Retina (tissue), 1 donor: ENCODE measurements at regions not wholly inside any gene's neighbourhood (a gene's known extent, or its start where the extent isn't known, plus 50 kb on each side); places are given as distances from the start of the nearest gene placed in this dataset.
"Not testable (repeated sequence)": the region's sequence is repeated elsewhere in the genome, so short reads cannot be mapped to it uniquely, and the experiment has no call there.

Source experiments
- DNase-seq: peaks from one replicate; pipeline ENCODE4 v3.0.0-alpha.2; 2016

DNA sequence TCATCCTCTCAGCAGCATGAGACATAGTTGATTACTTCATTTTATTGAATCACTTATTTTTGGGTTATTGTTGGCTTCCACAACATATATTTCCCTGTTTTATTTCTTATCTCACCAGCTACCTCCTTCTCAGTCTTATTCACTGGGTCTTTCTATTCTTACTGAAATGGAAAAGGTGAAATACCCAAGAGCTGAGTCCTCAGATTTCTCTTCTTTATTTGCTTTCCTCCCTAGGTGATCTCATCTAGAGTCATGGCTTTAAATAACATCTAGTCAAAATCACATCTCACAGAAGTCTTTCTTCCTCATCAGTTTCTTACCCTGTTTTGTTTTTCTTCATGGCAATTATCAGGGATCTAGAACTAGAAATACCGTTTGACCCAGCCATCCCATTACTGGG is 105.0 kb upstream of the RBBP8 start:
- no peak for DNase-seq

DNA sequence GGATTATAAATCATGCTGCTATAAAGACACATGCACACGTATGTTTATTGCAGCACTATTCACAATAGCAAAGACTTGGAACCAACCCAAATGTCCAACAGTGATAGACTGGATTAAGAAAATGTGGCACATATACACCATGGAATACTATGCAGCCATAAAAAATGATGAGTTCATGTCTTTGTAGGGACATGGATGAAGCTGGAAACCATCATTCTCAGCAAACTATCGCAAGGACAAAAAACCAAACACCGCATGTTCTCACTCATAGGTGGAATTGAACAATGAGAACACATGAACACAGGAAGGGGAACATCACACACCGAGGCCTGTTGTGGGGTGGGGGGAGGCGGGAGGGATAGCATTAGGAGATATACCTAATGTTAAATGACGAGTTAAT is 104.5 kb upstream of the RBBP8 start:
- DNase-seq: not testable (repeated sequence)

DNA sequence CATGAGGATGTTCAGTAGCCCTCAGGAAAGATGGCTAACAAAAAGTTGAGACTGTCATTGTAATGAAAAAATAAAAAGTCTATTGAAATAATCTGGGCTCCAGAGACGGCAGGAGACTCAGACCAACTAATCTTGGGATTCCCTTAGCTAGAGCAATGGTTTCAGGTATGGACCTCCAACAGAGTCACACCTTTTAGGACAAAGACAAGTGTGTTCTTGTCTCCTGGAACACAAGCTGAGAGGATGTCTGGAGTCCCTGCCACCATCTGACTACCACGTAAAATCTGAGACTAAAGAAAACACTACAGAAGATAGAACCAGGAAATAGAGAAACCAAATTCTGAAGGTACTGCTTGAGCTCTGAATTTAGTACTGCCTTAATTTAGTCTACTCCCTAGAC is 103.3 kb upstream of the RBBP8 start:
- no peak for DNase-seq

DNA sequence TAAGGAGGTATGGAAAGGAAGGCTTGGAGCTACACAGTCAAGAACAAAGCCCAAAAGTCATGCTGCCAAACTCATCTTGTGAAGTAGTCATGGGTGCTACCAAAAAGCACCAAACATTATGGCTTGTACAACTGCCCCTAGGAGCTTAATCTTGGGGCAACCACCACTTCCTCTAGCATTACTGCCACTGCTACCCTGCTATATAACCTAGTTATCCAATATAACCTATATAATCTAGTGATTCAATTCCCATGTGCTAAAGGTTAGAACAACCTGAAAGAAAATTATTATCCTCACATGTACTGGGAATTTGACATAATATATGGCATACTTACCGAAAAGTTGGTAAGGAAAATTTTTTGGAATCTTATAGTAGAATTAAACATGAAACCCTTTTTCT is 102.6 kb upstream of the RBBP8 start:
- DNase-seq: no peak

DNA sequence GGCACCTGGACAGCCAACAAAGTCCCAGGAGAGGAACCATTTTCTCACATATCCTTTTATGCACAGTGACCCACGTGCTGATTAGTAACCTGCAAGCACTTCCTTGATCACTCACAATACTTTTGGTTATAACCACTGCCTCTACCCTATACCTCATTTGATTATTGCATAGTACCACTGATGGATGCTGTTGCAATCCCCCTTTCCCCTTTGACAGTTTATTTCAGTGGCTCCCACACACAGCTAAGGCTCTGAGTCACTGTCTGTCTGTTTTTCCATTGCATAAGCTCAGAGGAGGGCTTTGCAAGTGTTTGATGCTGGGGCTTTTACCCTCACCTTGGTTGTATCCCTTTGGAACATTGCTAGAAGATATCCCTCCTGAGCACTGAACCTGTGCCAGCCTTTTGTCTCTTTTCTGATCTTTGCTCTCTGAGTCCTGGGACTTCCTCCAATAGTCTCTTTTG is 101.7 kb upstream of the RBBP8 start:
- no peak for DNase-seq

DNA sequence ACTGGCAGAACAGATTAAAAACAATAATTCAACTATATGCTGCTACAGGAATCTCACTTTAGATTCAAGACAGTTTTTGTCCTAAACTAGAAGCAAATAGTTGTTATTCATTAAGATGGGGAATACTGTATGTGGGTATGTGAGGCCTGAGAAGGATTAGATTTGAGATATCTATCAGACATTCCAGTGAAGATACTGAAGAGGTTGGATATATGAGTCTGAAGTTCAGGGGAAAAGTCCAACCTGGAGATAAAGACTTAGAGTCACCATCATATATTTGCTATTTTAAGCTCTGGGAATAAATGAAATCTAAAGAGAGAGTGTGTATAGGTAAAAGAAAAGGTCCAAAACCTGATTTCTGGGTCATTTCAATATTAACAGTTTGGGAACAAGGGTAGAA is 96.2 kb upstream of the RBBP8 start:
- DNase-seq: no peak

DNA sequence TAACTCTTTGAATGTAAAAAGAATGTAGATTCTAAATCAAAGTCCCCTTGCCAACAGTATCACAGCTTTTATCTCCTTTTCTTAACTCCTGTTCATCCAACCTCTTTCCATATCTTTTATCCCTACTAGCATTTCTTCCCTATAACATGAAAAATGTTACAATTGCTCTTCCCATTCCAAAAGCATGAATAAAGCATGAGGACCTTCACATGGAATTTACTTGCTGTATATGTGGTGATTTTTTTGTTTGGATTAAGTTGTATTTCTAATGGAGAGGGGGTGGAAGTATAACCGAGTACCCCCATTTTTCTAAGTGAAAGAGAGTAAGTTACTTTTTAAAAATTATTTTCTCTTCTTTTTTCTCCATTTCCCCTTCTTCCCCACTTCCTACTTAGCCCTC is 94.9 kb upstream of the RBBP8 start:
- DNase-seq: no peak

DNA sequence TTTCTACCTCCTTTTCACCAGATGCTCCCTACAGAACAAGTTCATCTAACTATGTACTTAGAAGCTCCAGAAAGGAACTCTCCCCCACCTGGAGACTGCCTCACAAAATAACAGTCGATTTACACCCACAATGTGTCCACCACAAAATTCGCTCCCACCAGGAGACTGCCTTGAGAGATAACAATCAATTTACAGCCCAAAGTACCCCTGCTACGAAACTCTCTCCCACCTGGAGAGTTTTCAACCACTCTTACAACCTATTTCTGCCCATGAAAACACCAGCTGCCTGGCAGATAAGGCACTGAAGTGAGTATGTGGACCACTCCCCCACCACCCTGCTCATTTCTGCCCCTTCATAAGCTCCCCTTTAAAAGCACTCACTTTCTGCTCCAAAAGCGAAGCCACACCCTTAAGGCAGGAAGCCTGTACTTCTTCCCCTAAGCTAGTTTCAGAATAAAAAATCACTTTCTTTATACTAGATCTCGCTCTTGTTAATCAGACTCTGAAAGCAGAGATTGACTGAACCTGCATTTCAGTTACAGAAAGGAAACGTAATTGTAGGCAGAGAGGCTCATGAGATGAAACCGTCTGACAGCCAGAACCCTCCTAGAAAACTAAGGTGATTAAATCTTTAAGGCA is 94.4 kb upstream of the RBBP8 start:
- DNase-seq: no peak

DNA sequence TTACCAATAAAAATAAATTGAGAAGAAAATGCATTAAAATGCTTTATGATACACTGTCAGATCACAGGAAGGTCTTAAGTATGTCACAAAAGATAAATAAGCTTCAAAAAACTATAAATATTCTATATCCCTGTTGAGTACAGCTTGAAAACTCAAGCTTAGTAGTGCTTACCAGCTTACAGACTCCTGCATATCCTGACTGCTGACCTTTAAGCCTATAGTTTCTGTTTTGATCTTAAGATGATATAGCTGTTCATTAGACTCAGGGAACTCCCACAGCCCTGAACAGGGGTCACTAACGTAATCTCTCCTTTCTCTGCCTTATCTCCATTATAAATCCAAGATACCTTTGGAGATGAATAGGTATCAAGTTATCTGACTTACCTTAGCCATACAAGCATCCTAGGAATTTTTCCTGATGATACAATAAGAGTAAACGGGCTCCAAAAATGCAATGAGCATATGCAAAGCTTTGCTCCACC is 93.7 kb upstream of the RBBP8 start:
- DNase-seq: no peak

DNA sequence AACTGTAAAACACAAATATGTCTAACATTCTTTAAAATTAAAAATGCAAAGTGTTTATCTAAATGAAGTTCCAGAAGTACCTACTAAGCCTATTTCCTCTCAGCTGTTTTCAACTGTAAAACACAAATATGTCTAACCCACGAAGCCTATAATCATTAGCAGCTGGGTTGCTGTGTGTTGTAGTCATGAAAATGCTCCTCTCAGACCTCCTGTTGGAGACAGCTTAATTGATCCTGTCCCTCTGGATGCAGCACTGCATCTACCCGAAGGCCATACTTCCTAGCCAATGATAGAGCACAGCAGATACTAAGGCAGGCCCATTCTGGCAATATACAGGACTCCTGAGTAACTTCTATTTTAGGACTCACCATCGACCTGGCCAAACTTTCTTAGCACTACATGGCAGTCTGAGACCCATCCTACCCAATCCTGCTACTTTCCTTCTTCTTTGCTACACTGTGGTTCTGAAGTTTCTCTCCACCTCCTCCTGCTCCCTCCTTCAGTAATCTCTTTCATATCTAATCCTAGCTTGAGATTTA is 92.5 kb upstream of the RBBP8 start:
- DNase-seq: no peak

DNA sequence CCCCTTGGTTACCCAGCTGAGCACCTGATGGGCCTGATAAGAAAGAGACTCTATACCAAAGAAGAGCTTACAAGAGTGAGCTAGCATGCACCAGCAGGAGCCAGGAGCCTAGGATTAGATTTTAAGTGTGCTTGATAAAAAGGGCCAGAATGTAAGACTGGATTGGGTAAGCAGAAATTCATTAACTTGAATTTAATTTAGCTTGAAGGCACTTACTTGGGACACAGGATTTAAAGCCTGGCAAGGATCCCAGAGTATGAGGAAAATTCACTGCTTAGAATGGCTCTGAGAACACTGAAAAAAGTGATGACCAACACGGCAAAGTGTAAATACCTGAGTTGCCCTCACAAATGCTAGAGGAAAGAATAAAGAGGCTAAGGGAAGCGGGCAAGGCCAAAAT is 91.3 kb upstream of the RBBP8 start:
- DNase-seq: no peak

DNA sequence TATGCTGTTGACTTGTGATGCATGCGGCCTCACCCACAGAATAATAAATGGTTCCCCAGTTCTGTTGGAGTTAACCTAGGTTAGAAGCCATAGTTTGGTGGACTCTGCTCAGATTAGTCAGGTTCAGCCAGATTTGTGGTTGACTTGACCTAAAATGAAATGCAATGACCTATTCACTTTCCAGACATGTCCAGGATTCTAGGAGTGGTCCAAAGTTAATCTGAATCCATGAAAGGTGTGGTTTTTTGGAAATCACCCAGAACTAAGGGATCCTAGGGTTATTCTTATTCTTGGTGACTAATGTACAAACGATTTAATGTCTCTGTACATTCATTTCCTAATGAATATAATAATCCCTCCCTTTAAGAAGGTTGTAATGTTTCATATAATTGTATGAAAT is 88.9 kb upstream of the RBBP8 start:
- no peak for DNase-seq

DNA sequence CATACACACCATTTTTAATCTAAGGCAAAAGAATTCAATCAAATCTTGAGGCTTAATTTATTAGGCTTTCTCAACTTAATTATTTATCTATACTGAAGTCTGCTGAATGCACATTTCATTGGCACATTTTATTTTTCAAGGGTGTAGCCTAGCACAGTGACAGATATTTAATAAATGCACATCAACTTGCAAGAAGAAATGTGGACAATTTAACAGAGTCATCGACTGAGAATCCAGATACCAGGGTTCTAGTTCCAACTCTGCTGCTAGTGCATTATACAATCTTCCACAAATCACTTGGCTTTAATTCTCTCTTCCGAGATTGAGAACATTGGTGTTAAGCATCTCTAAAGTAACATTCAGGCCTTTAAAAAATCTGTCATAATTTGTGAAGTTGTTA is 88.5 kb upstream of the RBBP8 start:
- no peak for DNase-seq

DNA sequence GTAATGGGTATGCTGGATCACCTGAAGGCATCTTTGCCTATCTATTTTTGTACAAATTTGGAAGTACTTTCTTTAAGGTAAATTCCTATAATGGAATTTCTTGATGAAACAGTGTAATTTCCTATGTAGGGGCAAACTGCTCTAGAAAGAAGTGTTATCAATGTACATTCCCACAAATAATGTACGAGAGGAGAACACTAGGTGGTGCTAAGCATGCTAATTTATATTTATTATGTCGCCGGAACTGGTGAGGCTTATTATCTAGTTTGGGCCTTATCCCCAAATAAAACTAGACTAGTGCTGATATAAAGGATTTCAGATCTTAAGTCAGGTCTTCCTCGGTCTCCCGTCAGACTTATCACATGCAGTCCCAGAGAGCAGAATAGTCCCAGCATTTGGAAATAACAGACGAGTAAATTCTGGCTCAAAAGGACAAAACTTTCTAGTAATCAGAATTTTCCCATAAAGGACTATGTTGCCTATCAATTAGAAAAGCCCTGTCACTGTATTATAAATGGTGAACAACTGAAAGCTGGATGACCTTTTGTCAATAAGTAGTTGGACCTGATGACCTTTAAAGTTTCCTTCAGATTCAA is 86.9 kb upstream of the RBBP8 start:
- DNase-seq: no peak

DNA sequence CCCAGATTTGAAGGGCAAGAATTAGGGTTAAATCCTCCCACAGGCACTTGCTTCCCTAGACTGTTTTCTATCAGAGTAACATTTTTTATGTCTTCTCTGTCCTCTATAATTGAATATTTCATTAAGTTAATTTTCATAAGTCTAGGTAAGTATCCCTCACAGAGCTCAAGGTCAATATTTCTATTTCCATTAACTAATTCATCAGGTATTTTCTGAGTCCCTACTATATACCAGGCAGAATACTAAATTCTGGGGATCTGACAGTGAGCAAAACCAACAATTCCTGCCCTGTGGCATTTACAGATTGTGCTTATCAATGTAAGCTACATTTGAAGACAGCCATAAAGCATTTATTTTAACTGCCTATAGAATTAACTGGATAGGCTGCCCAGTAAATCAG is 86.4 kb upstream of the RBBP8 start:
- no peak for DNase-seq

DNA sequence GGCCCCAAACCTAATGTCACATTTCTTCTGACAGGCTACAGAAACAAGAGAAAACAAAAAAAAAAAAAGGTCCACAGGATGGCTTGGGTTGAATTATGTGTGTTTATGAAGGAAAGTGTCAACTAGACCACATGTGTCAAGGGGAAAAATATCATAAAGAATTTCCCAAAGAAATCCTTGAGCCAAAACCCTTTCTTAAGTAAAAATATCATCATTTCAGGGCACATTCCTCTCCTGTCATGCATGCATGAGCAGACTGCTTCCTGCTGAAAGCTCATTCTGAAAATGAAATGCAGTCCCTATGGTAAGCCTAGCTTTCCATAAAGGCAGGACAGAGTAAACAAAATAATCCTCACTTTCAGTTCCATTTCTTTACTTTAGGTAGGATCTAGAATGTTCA is 85.7 kb upstream of the RBBP8 start:
- no peak for DNase-seq

DNA sequence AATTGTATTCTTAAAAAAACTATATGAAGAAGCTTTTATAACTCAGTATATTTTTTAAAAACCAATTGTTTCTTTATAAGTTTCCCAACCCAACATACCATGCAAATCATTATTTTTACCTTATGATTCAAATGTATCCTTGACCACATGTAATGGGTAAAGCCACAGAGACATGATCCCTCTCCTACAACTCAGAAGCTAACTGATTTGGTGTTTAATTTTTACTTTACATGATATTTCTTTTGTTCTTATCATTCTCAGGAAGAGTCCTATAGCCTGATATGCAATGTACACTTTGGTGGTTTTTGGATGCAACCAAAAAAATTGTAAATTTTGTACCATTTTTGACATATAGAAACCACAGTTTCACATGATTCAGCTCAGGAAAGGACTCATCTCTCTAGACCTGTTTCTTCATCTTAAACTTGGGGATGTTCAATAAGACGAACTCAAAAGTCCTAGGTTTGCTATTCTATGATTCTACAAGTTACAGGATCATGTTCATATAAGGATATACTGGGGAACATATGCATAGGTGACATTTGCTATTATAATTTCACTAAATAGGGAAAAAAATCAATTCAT is 85.2 kb upstream of the RBBP8 start:
- DNase-seq: no peak

DNA sequence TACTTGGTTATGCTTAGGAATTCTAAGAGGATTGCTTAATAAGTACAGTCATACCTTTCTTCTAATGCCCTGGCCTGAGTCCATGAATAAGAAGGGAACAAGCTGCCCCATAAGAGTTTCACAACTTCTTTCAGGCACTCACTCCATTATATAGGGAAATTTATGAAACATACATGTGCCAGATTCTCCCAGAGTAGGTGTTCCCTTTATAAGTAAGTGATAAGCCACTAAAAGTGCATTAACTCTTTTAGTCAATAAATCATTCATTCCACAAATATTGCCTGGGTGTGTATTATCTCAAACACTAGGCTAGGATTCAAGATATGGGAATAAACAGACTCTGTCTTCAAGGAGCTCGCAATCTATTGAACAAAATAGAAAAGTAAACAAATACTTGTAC is 84.5 kb upstream of the RBBP8 start:
- no peak for DNase-seq

DNA sequence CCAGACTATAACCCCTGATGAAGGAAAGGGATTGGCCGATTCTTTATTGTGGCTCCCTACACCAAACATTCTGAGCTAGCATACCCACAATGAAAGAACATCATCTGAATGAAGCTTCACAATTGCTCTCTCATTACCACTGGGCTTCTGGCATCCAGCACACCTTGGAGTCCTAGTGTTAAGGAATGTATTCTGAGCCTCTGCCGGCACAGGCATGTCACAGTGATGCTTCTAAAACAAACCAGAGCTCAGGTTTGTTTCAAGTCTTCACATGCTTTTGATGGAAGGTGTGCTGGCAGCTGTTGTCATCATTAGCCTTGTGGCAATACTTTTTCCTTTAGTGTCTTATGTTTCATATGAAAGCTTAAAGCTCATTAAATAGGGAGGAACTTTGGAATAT is 76.3 kb upstream of the RBBP8 start:
- DNase-seq: no peak

DNA sequence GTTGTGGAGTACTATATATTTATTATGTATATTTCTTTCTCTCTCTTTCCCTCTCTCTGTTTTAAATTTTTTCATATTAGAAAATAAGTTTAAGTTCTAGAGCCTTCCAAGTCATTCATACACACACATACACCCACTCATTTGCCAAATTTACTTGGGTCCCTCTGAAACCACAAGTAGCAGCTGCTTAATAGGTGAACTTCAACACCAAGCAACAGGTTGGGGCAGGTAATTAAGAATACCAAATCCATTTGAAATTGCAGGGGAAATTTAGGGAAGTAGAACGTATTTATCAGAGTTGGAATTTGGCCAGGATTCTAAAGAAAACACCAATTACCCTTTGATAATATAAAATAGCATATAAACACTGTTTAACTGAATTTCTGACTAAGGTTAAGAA is 75.0 kb upstream of the RBBP8 start:
- no peak for DNase-seq

DNA sequence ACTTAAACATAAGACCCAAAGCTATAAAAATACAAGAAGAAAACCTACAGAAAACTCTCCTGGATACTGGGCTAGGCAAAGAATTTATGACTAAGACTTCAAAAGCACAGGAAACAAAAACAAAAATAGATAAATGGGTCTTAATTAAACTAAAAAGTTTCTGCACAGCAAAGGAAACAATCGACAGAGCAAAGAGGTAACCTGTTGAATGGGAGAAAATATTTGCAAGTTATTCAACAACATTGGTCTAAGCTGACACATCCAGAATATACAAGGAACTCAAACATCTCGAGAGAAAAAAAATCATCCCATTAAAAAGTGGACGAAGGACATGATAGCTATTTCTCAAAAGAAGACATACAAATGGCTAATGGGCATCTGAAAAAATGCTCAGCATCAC is 72.3 kb upstream of the RBBP8 start:
- DNase-seq: no peak

DNA sequence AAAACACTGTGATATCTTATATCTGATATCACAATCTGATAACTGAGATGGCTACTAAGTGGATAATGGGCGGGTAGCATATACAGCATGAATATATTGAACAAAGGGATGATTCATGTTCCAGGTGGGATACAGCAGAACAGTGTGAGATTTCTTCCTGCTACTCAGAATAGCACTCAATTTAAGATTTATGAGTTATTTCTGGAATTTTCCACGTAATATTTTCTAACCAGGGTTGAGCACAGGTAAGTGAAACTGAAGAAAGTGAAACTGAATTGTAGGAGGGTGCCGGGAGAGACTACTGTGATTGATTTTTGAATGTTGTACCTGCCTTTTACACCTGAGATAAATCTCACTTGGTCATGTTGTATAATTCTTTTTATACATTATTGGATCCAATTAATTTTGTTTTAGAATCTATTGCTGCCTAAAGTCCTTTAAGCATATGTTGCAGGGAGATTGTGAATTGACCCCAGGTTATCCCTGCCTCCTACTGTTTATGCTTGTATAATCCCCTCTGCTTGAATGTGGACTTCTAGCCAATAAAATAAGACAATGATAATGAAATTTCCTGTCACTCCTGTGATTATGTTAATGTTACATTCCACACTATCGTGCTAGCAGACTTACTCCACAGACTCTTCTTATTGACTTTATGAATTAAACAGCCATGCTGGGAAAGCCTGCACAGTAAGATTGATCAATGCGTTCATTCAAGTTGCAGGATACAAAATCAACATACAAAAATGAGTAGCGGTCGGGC is 67.6 kb upstream of the RBBP8 start:
- no peak for DNase-seq

DNA sequence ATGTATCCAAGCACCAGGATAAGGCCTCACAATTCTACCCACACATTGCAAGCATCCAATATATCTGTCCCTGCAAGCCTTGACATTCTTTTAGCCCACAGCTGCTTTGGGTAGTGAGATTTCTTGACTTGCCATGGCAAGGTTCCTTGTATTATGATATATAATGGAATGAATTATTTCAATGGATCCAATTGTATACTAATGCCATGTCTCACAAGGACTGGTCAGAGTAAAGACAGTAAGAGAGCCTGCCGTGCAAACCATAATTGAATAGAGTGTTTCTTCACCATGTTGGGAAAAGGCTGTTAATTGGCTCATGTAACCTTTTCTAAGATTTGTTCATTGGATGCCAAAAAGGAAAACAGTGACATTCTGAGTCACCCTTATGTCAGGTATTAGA is 64.3 kb upstream of the RBBP8 start:
- no peak for DNase-seq
